ENCODE measurements at regions not wholly inside any gene's neighbourhood (a gene's known extent, or its start where the extent isn't known, plus 50 kb on each side); places are given as distances from the start of the nearest gene placed in this dataset.

DNA sequence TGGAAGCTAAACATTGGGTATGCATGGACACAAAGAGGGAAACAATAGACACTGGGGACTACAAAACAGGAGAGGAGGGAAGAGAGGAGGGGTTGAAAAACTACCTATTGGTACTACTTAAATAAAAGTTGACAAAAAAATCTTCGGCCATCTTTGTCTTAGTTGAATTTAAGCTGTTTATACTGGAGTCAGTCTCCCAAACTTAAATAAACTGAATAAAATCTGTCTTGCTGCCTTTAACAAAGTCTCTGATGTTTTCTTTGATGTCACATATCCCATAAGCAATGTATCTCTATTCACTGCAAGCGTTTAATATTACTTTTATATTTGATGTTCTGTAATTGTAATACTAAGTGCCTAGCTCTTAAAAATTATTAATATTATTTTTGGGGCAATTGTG lies 409.2 kb upstream of the EPHA7 start:
- TF ChIP-seq CTCF (IDR thresholded peaks at IDR 0.05): no peak
- TF ChIP-seq POLR2AphosphoS5 (IDR thresholded peaks at IDR 0.05): no peak
